IMR-90 (cell line): ENCODE measurements at regions not wholly inside any gene's neighbourhood (a gene's known extent, or its start where the extent isn't known, plus 50 kb on each side); places are given as distances from the start of the nearest gene placed in this dataset.

Experiments
- ATAC-seq: fragments of 200-7000 bp; cut with Tn5 transposase; 2 replicates; pipeline ENCODE4 v1.9.1; 2020; ENCODE audit warnings: low read depth, mild to moderate bottlenecking, moderate library complexity
- BruUV-seq: library from RNA; stranded (reverse); fragments of 400-500 nt; replicated peaks from 2 replicates; lab custom pipeline; 2021; lab: Mats Ljungman, UMichigan
- CTCF ChIA-PET: fragments of 300-600 bp; formaldehyde crosslinking; extraction: SDS; loops from one replicate; lab custom pipeline; 2021; ENCODE audit warnings: antibody characterized with exemption; lab: Yijun Ruan, JAX
- POLR2A ChIA-PET: fragments of 300-600 bp; sonication (Branson Sonifier 250); formaldehyde crosslinking; loops from one replicate; lab custom pipeline; 2022; ENCODE audit warnings: antibody characterized with exemption; ENCODE audit not compliant: unreplicated experiment; lab: Charles Lee
- DNase-seq: peaks from one replicate; pipeline ENCODE4 v3.0.0; 2013
- H2AFZ ChIP-seq: replicated peaks from 2 replicates; pipeline ENCODE3; 2013; ENCODE audit warnings: low read length, mild to moderate bottlenecking; ENCODE audit not compliant: poor library complexity
- H2AK5ac ChIP-seq: 2 replicates; pipeline ENCODE4 v1.6.1; 2013; ENCODE audit warnings: low read depth, low read length, inconsistent platforms
- H2AK9ac ChIP-seq: replicated peaks from 2 replicates; pipeline ENCODE3; 2013; ENCODE audit warnings: mild to moderate bottlenecking, low read depth, low read length, moderate library complexity; ENCODE audit not compliant: poor library complexity
- H2BK120ac ChIP-seq: 2 replicates; pipeline ENCODE4 v1.6.1; 2013; ENCODE audit warnings: low read depth, low read length, inconsistent platforms
- H2BK15ac ChIP-seq: 3 replicates; pipeline ENCODE4 v1.6.1; 2013; ENCODE audit warnings: low read depth, low read length, inconsistent platforms
- H2BK20ac ChIP-seq: 2 replicates; pipeline ENCODE4 v1.6.1; 2013; ENCODE audit warnings: low read depth, mild to moderate bottlenecking, inconsistent platforms, low read length, moderate library complexity
- H2BK5ac ChIP-seq: 2 replicates; pipeline ENCODE4 v1.6.1; 2013; ENCODE audit warnings: mild to moderate bottlenecking, low read depth, low read length, inconsistent platforms; ENCODE audit not compliant: poor library complexity, severe bottlenecking
- H3K14ac ChIP-seq: replicated peaks from 2 replicates; pipeline ENCODE4 v1.6.1; 2013; ENCODE audit warnings: low read depth, low read length, inconsistent platforms
- H3K18ac ChIP-seq: 2 replicates; pipeline ENCODE4 v1.6.1; 2013; ENCODE audit warnings: low read depth, low read length, control low read depth
- H3K23ac ChIP-seq: 2 replicates; pipeline ENCODE4 v1.6.1; 2013; ENCODE audit warnings: low read depth, low read length, inconsistent platforms
- H3K27ac ChIP-seq: 2 replicates; pipeline ENCODE4 v1.5.1; 2013; ENCODE audit warnings: mild to moderate bottlenecking, control low read depth, low read length; ENCODE audit not compliant: insufficient read depth
- H3K27me3 ChIP-seq: 2 replicates; pipeline ENCODE4 v1.6.1; 2013; ENCODE audit warnings: low read length; ENCODE audit not compliant: control insufficient read depth, insufficient read depth
- H3K36me3 ChIP-seq: 2 replicates; pipeline ENCODE4 v1.6.1; 2013; ENCODE audit warnings: low read length, mixed read lengths; ENCODE audit not compliant: control insufficient read depth, insufficient read depth
- H3K4ac ChIP-seq: 2 replicates; pipeline ENCODE4 v1.6.1; 2013; ENCODE audit warnings: low read depth, low read length, inconsistent platforms
- H3K4me1 ChIP-seq: 2 replicates; pipeline ENCODE4 v1.6.1; 2013; ENCODE audit warnings: low read length, mixed read lengths; ENCODE audit not compliant: control insufficient read depth, insufficient read depth
- H3K4me2 ChIP-seq: 2 replicates; pipeline ENCODE4 v1.6.1; 2013; ENCODE audit warnings: low read depth, mild to moderate bottlenecking, control low read depth, low read length, moderate library complexity
- H3K4me3 ChIP-seq: 2 replicates; pipeline ENCODE4 v1.5.1; 2013; ENCODE audit warnings: low read depth, mild to moderate bottlenecking, control low read depth, low read length, moderate library complexity; ENCODE audit not compliant: insufficient read depth
- H3K56ac ChIP-seq: 2 replicates; pipeline ENCODE4 v1.6.1; 2013; ENCODE audit warnings: low read length, inconsistent platforms; ENCODE audit not compliant: insufficient read depth; ENCODE audit errors: extremely low read depth
- H3K79me1 ChIP-seq, 2 experiments: 2 replicates each; pipeline ENCODE4 v1.6.1; 2013; ENCODE audit warnings: low read length in 2 of 2, inconsistent platforms in 1 of 2, low read depth in 1 of 2
- H3K9ac ChIP-seq: 2 replicates; pipeline ENCODE4 v1.6.1; 2013; ENCODE audit warnings: low read depth, low read length, control low read depth
- H3K9me1 ChIP-seq: 2 replicates; pipeline ENCODE4 v1.6.1; 2013; ENCODE audit warnings: low read length, inconsistent platforms; ENCODE audit not compliant: insufficient read depth
- H3K9me3 ChIP-seq: 2 replicates; pipeline ENCODE4 v1.6.1; 2013; ENCODE audit warnings: low read length; ENCODE audit not compliant: control insufficient read depth, insufficient read depth
- H4K20me1 ChIP-seq: 2 replicates; pipeline ENCODE4 v1.6.1; 2013; ENCODE audit warnings: low read length, inconsistent platforms; ENCODE audit not compliant: insufficient read depth
- H4K5ac ChIP-seq: 2 replicates; pipeline ENCODE4 v1.6.1; 2013; ENCODE audit warnings: mild to moderate bottlenecking, low read depth, low read length, control low read depth
- H4K8ac ChIP-seq, 2 experiments: 2 replicates each; pipeline ENCODE4 v1.6.1; 2013; ENCODE audit warnings: low read depth in 2 of 2, low read length in 2 of 2, control low read depth in 1 of 2, inconsistent platforms in 1 of 2
- H4K91ac ChIP-seq: 2 replicates; pipeline ENCODE4 v1.6.1; 2013; ENCODE audit warnings: low read depth, low read length, inconsistent platforms; ENCODE audit not compliant: insufficient read depth
- RAD21 ChIP-seq: IDR thresholded peaks from 2 replicates; pipeline ENCODE4 v1.6.1; 2012; ENCODE audit warnings: low read length, improper control_type of control experiment
- dilution Hi-C: fragments of 300-500 bp; cut with HindIII; formaldehyde crosslinking; loops from one replicate; pipeline ENCODE4 v1.14.3; 2018; ENCODE audit warnings: low sequenced_read_pairs; ENCODE audit not compliant: unreplicated experiment
- in situ Hi-C: fragments of 300-500 bp; cut with MboI; formaldehyde crosslinking; loops from 3 replicates; pipeline ENCODE4 v1.14.3; 2019; ENCODE audit warnings: low sequenced_read_pairs, inconsistent platforms, mixed read lengths
- intact Hi-C: fragments of 100-400 bp; cut with micrococcal nuclease; formaldehyde crosslinking; loops from 2 replicates; pipeline ENCODE4 v1.10.0; 2022
- TF ChIP-seq, protein P1 (sequence below): conservative IDR thresholded peaks from 2 replicates; pipeline ENCODE4 v1.5.1; 2012; ENCODE audit warnings: mild to moderate bottlenecking, low read depth, low read length, improper control_type of control experiment

DNA sequence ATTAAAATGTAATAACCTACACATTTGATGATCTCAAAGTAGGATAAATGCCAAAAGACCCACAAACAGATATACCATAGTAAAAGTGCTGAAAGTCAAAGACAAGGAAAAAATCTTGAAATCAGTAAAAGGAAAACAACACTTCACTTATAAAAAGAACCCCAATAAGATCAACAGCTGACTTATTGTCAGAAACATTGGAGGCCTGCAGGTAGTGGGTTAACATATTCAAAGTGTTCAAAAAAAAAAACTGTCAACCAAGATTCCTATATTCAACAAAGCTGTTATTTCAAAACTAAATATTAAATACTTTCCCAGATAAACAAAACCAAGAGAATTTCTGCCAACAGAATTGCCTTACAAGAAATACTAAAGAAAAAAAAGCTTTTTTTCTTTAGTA, 347.1 kb downstream of the GUCY2F start:
- no peak overlapping the region for H3K4ac ChIP-seq
- H3K9ac ChIP-seq, result no peak overlapping the region
- no peak overlapping the region for H4K91ac ChIP-seq
- no peak overlapping the region for H2BK5ac ChIP-seq
- no peaks in the 10 kb centered on the region; the same call in 1 of the 2 replicates for H3K9me3 ChIP-seq
- H3K4me2 ChIP-seq, result no peak overlapping the region
- DNase-seq (no peak), ATAC-seq (no peak)
- no peaks in the 10 kb centered on the region for H3K27me3 ChIP-seq
- no peak overlapping the region for H2AFZ ChIP-seq
- H3K14ac ChIP-seq, result no peak overlapping the region
- no peak overlapping the region for H3K27ac ChIP-seq
- no peak overlapping the region for H3K56ac ChIP-seq
- no peak overlapping the region for H3K18ac ChIP-seq
- H2AK9ac ChIP-seq, result no peak overlapping the region
- H2BK20ac ChIP-seq, result no peak overlapping the region
- ChIA-PET POLR2A (no interaction called here), CTCF (interaction anchor here (0.6 kb wide), 1 partner anchor 8 kb away, joined by 3 read pairs; no protein-coding TSS in a partner anchor)
- no peaks in the 10 kb centered on the region for H3K4me1 ChIP-seq
- H3K9me1 ChIP-seq, result no peaks in the 10 kb centered on the region
- H3K79me1 ChIP-seq, result no peaks in the 10 kb centered on the region
- H4K8ac ChIP-seq, result no peak overlapping the region
- no peaks in the 10 kb centered on the region for H4K20me1 ChIP-seq
- H3K23ac ChIP-seq, result no peak overlapping the region
- dilution Hi-C loops (no loop called here), in situ Hi-C loops (no loop called here), intact Hi-C loops (no loop called here)
- BruUV-seq, result no TSS peak
- no peak overlapping the region for H2AK5ac ChIP-seq
- H2BK120ac ChIP-seq, result no peak overlapping the region
- H4K5ac ChIP-seq, result no peak overlapping the region
- H3K36me3 ChIP-seq, result no peaks in the 10 kb centered on the region
- H2BK15ac ChIP-seq, result no peak overlapping the region
- no peak overlapping the region for H3K4me3 ChIP-seq
- TF ChIP-seq, protein P1, sequence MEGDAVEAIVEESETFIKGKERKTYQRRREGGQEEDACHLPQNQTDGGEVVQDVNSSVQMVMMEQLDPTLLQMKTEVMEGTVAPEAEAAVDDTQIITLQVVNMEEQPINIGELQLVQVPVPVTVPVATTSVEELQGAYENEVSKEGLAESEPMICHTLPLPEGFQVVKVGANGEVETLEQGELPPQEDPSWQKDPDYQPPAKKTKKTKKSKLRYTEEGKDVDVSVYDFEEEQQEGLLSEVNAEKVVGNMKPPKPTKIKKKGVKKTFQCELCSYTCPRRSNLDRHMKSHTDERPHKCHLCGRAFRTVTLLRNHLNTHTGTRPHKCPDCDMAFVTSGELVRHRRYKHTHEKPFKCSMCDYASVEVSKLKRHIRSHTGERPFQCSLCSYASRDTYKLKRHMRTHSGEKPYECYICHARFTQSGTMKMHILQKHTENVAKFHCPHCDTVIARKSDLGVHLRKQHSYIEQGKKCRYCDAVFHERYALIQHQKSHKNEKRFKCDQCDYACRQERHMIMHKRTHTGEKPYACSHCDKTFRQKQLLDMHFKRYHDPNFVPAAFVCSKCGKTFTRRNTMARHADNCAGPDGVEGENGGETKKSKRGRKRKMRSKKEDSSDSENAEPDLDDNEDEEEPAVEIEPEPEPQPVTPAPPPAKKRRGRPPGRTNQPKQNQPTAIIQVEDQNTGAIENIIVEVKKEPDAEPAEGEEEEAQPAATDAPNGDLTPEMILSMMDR, result no peak
- TF ChIP-seq RAD21, result no peak
